K562 (cell line): ENCODE measurements at regions not wholly inside any gene's neighbourhood (a gene's known extent, or its start where the extent isn't known, plus 50 kb on each side); places are given as distances from the start of the nearest gene placed in this dataset.

ENCODE experiments used
- BACH1 ChIP-seq: fragments of 200-800 bp; sonication (Bioruptor generic); IDR thresholded peaks from 2 replicates; pipeline ENCODE4 v1.6.1; 2016; ENCODE audit warnings: missing genetic modification characterization, missing compliant biosample characterization
- CHD1 ChIP-seq: fragments of 200-600 bp; sonication (generic); IDR thresholded peaks from one replicate; pipeline ENCODE4 v1.6.1; 2012; ENCODE audit warnings: mild to moderate bottlenecking, moderate library complexity, low read length, inconsistent platforms
- CTCF ChIP-seq, 3 experiments: IDR thresholded peaks in 2 of 3; conservative IDR thresholded peaks in 1 of 3; 2 replicates each; pipeline ENCODE4 v1.5.1; 2011 to 2012; ENCODE audit warnings: low read length in 3 of 3, mild to moderate bottlenecking in 3 of 3, control low read depth in 2 of 3, improper control_type of control experiment in 1 of 3, inconsistent platforms in 1 of 3, low read depth in 1 of 3, mixed read lengths in 1 of 3, moderate library complexity in 1 of 3; ENCODE audit not compliant: insufficient read depth in 2 of 3
- GTF2F1 ChIP-seq: IDR thresholded peaks from 2 replicates; pipeline ENCODE4 v1.6.1; 2011; ENCODE audit warnings: low read depth, low read length, improper control_type of control experiment
- KDM1A ChIP-seq, 2 experiments: fragments of 450-650 bp; IDR thresholded peaks; 2 replicates each; pipeline ENCODE4 v1.6.1; 2016; ENCODE audit warnings: mild to moderate bottlenecking in 2 of 2
- RFX5 ChIP-seq: IDR thresholded peaks from 2 replicates; pipeline ENCODE4 v1.6.1; 2011; ENCODE audit warnings: low read depth, mild to moderate bottlenecking, improper control_type of control experiment, low read length
- YY1 ChIP-seq, 3 experiments: IDR thresholded peaks; 2 replicates each; pipeline ENCODE4 v1.6.1; 2011; ENCODE audit warnings: low read length in 2 of 3, mild to moderate bottlenecking in 2 of 3, moderate library complexity in 2 of 3, borderline replicate concordance in 1 of 3, control low read depth in 1 of 3, low read depth in 1 of 3; ENCODE audit not compliant: insufficient read depth in 3 of 3, insufficient replicate concordance in 2 of 3, control insufficient read depth in 1 of 3, insufficient read length in 1 of 3; ENCODE audit errors: extremely low read depth in 1 of 3

- TF ChIP-seq RFX5: no peak
- TF ChIP-seq CTCF (IDR thresholded peaks at IDR 0.05 in 2 of 3, conservative IDR thresholded peaks at IDR 0.05 in 1 of 3; ENCODE audit: insufficient read depth in 2 of 3, low read depth in 1 of 3, low read length in 3 of 3): no peak
- TF ChIP-seq KDM1A (IDR thresholded peaks at IDR 0.05): no peak
- TF ChIP-seq BACH1 (tag): no peak
- TF ChIP-seq CHD1: no peak
- TF ChIP-seq YY1 (IDR thresholded peaks at IDR 0.05; ENCODE audit: borderline replicate concordance in 1 of 3, control insufficient read depth in 1 of 3, extremely low read depth in 1 of 3, insufficient read depth in 3 of 3, insufficient read length in 1 of 3, insufficient replicate concordance in 2 of 3, low read depth in 1 of 3, low read length in 2 of 3): no peak
- no peak for TF ChIP-seq GTF2F1
Observed at GRCh38 chr14:40463886-40464285, 1031.7 kb upstream of the FBXO33 start.
